K562 (cell line): ENCODE measurements at regions not wholly inside any gene's neighbourhood (a gene's known extent, or its start where the extent isn't known, plus 50 kb on each side); places are given as distances from the start of the nearest gene placed in this dataset.

ENCODE experiments used
- ETS2 ChIP-seq: IDR thresholded peaks from 2 replicates; pipeline ENCODE4 v1.6.1; 2016; ENCODE audit warnings: borderline replicate concordance, missing genetic modification characterization, mild to moderate bottlenecking, moderate library complexity, missing compliant biosample characterization; ENCODE audit not compliant: poor library complexity, severe bottlenecking
- USF1 ChIP-seq: sonication (generic); formaldehyde crosslinking; IDR thresholded peaks from 2 replicates; pipeline ENCODE4 v1.9.0; 2022; ENCODE audit warnings: mild to moderate bottlenecking, missing genetic modification reagents

- no peak for TF ChIP-seq USF1 (CRISPR knock-in tag)
- no peak for TF ChIP-seq ETS2 (tag)
These were observed 2252.4 kb downstream of the MAT2B start for GRCh38 chr5:165757791-165758190.
